GM03348 (cell line): ENCODE measurements at regions not wholly inside any gene's neighbourhood (a gene's known extent, or its start where the extent isn't known, plus 50 kb on each side); places are given as distances from the start of the nearest gene placed in this dataset.

Source experiments
- DNase-seq: peaks from one replicate; pipeline ENCODE4 v3.0.0; 2012; ENCODE audit warnings: low spot score

GRCh38 chr4:135605076-135605475 lies 1403.5 kb upstream of the PABPC4L start:
- DNase-seq = no peak

DNA sequence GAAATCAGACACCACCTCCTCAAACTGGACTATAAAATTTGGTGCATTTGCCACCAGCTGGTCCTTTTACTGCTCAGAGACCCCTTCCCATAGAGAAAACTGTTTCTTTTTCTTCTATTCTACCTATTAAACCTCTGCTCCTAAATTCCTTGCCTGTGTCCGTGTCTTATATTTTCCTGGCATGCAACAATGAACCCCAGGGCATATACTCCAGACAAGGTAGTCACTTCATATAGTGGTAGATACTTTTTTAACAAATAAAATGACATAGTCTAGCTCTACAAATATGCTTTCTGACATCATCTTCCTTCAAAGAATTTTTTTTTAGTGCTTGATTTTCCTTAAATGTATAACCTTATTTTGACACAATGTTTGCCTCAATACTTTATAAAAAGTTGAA lies 1402.9 kb upstream of the PABPC4L start:
- no peak for DNase-seq

DNA sequence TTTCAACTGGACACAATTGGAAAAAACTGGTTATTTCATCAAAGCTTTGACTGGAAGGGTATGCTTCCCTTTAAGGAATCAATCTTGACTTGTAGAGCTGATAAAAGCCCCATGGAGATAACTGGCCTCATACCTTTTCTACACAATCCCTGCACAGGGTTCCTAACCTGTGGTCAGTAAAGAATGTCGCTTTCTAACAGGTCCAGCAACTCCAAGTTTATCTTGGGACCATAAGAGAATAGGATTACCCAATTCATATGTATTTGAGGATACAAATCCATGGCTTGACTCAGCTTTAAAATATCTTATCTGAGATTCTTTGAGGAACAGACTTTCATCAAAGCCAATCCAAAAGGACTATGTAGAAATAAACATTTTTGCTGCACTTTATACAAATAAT lies 1399.8 kb upstream of the PABPC4L start:
- DNase-seq = no peak

GRCh38 chr4:135598151-135598550 lies 1396.6 kb upstream of the PABPC4L start:
- DNase-seq = no peak

- no peak for DNase-seq
These were observed 1392.9 kb upstream of the PABPC4L start for GRCh38 chr4:135594521-135594920.

DNA sequence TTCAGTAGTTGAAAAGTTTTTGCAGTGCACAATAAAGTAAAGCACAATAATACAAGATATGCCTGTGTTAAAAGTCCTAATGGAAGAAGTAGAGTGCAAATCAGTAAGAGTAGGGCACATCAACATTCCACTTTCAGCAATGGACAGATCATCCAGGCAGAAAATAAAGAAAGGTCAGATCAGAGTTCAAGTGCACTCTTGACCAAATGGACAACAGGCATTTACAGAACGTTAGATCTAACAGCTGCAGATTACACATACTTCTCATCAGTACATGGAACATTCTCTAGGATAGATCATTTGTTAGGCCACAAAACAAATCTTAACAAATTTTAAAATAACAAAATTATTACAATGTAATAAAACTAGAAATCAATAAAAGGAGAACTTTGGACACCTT lies 1373.5 kb upstream of the PABPC4L start:
- no peak for DNase-seq

- no peak for DNase-seq
These were observed 1371.7 kb upstream of the PABPC4L start for GRCh38 chr4:135573251-135573650.

DNA sequence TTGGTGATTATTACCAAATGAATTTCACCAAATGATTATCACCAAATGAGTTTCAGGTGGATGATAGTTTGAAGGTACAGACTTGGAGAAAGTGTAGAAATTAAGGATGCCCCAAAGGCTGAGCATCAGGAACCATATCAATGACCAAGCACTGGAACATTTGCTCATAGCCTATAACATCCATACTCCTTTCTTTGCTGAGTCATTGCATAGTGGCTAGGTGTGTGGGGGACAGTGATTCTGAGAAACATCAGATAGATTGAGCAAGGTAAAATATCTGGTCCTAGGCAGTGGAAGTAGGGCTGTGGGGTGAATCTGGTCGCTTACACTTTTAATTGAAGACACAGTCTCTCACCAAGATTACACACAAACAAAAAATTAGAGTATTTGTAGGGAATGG lies 1362.5 kb upstream of the PABPC4L start:
- DNase-seq = no peak

GRCh38 chr4:135553213-135553612 lies 1351.6 kb upstream of the PABPC4L start:
- DNase-seq = no peak

GRCh38 chr4:135552131-135552530 lies 1350.5 kb upstream of the PABPC4L start:
- DNase-seq = no peak

- DNase-seq = no peak
These were observed 1347.1 kb upstream of the PABPC4L start for GRCh38 chr4:135548711-135549110.

- no peak for DNase-seq
These were observed 1344.2 kb upstream of the PABPC4L start for GRCh38 chr4:135545616-135546317.

GRCh38 chr4:135538698-135539097 lies 1337.1 kb upstream of the PABPC4L start:
- no peak for DNase-seq

- DNase-seq = no peak
These were observed 1331.5 kb upstream of the PABPC4L start for GRCh38 chr4:135533053-135533452.

- no peak for DNase-seq
These were observed 1330.5 kb upstream of the PABPC4L start for GRCh38 chr4:135532132-135532531.

- DNase-seq = no peak
These were observed 1313.7 kb upstream of the PABPC4L start for GRCh38 chr4:135515295-135515694.

- DNase-seq = no peak
These were observed 1309.0 kb upstream of the PABPC4L start for GRCh38 chr4:135510582-135510981.

DNA sequence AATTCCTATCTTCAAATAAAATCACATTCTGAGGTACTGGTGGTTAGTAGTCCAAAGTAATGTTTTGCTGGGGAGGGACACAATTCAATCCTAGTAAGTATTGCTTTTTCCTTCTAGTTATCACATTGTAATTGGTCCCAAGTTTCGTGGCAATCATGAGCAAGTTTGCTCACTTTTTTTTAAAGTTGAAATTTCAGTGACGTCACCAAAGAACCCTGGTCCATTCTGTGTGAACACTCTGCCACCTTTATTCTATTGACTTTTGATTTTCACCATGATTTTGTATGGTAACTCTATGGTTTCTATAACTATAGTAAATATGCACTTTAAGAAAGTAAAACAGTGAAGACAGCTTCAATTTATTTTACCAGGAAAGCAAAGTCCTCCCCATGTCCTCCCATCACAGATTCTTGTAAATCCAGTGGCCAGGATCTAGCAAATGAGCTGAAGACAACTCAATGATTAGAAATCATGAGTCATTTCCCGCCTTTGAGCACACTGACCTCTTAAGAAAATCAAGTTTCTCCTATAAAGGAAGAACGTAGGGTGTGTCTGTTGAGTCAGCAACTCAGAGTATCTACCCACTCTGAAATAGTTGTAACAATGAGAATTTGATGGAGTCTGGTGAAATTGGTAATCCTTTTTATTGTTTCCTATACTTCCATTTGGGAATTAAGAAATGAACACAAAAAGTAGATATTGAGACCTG lies 1306.6 kb upstream of the PABPC4L start:
- no peak for DNase-seq

DNA sequence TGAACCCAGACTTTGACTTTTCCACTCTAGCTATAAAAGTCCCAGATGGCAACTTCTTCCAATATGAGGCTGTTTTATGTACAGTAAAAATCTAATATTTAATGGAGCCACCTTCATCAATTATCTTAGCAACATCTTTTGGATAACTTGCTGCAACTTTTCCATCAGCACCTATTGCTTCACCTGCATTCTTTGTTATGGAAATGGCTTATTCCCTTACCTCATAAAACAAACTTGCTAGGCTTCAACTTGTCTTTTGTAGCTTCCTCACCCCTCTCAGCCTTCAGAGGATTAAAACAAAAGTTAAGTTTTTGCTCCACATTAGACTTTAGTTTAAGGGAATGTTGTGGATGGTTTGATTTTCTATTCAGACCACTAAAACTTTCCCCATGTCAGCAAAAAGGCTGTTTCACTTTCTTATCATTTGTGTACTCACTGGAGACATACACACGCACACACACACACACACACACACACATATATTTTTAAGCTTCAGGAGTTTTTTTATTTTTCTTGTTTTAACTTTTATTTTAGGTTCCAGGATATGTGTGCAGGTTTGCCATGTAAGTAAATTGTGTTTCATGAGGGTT lies 1296.1 kb upstream of the PABPC4L start:
- DNase-seq = no peak

DNA sequence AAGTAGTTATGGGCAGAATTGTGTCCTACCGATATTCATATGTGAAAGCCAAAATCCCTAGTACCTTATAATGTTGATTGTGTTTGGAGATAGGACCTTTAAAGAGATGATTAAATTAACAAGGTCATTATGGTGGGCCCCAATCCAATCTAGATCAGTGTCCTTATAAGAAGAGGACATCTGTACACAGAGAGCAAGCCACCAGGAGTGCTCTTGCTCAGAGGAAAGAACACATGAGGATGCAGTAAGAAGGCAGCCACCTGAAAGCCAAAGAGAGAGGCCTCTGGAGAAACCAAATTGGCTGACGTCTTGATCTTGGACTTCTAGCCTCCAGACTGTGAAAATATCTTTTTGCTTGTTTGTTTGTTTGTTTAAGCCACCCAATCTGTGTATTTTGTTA lies 1290.8 kb upstream of the PABPC4L start:
- DNase-seq = no peak

DNA sequence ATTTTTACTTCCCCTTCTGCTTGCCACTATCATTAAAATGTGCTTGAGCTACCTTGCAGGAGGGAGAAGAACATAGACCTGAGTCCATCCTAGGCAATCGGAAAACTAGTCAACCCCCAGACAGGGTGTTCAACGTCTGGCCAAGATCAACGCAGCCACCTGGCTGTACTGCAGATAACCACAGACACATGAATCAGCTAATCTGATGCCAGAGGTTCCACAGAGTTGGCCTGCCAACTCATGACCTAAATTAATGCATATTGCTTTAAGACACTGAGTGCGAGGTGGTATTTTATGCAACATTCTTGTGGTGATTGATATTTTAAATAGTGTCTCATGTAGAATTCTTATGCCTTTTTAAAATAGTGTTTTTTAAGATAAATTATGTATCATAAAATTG lies 1283.8 kb upstream of the PABPC4L start:
- no peak for DNase-seq

GRCh38 chr4:135476272-135476671 lies 1274.7 kb upstream of the PABPC4L start:
- no peak for DNase-seq

- DNase-seq = no peak
These were observed 1262.7 kb upstream of the PABPC4L start for GRCh38 chr4:135464311-135464710.
